Gastrocnemius medialis (tissue), 4 donors: ENCODE measurements at regions not wholly inside any gene's neighbourhood (a gene's known extent, or its start where the extent isn't known, plus 50 kb on each side); places are given as distances from the start of the nearest gene placed in this dataset.

Experiments
- CTCF ChIP-seq, 5 experiments: fragments of 450-650 bp in 3 of 5; fragments of 200-600 bp in 2 of 5; sonication (generic) in 2 of 5; IDR thresholded peaks in 4 of 5; conservative IDR thresholded peaks in 1 of 5; 1 replicate in 4 of 5; 2 replicates in 1 of 5; pipeline ENCODE4 v1.5.1; 2016 to 2019; ENCODE audit warnings: antibody characterized with exemption in 5 of 5, mild to moderate bottlenecking in 3 of 5, moderate library complexity in 3 of 5
- POLR2A ChIP-seq, 2 donors: fragments of 450-650 bp; IDR thresholded peaks; one replicate each; pipeline ENCODE4 v1.6.1; 2017; ENCODE audit warnings: antibody characterized with exemption in 2 of 2, mild to moderate bottlenecking in 2 of 2, moderate library complexity in 2 of 2

DNA sequence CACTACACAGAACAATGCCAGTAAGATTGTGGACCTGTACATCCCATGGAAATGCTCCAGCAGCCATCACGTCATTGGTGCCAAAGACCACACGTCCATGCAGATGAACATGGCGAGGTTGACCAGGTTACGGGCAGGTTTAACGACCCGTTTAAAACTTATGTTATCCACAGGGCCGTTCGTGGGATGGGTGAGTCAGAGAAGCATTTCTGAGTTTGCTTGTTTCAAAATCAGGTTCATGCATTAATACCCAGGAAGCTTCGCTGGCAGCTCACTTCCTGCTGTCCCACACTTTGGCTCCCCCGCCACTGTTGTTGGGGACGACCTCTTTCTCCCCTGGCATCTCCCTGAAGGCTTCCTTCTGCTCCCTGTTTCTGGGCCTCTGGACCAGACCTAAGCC lies 194.1 kb downstream of the USP12 start:
- no peak for TF ChIP-seq CTCF (IDR thresholded peaks at IDR 0.05 in 4 of 5, conservative IDR thresholded peaks at IDR 0.05 in 1 of 5)
- TF ChIP-seq POLR2A (IDR thresholded peaks at IDR 0.05) = no peak
